ENCODE measurements at regions not wholly inside any gene's neighbourhood (a gene's known extent, or its start where the extent isn't known, plus 50 kb on each side); places are given as distances from the start of the nearest gene placed in this dataset.
A peak's percentile ranks its signal among the peaks of the same experiment; 100 is the strongest.

GRCh38 chr6:11925805-11926204, 86.3 kb upstream of the HIVEP1 start:
- Histone ChIP-seq H3K27ac (no peak overlapping the region), H3K4me3 (no peak overlapping the region), H3K9me3 (no peaks in the 10 kb centered on the region), H3K36me3 (no peaks in the 10 kb centered on the region), H3K27me3 (no peaks in the 10 kb centered on the region), H3K4me1 (no peaks in the 10 kb centered on the region)
- no peak for TF ChIP-seq CTCF (IDR thresholded peaks at IDR 0.05)
- TF ChIP-seq POLR2A (IDR thresholded peaks at IDR 0.05), result no peak
- DNase-seq, result no peak
- intact Hi-C loops (cut with DNase I; ENCODE audit: low total_unique reads), result no loop called here

GRCh38 chr6:11923621-11924020, 88.5 kb upstream of the HIVEP1 start:
- Histone ChIP-seq H3K9me3 (no peaks in the 10 kb centered on the region), H3K27ac (no peak overlapping the region), H3K4me1 (no peaks in the 10 kb centered on the region), H3K27me3 (no peaks in the 10 kb centered on the region), H3K4me3 (no peak overlapping the region), H3K36me3 (no peaks in the 10 kb centered on the region)
- TF ChIP-seq CTCF (IDR thresholded peaks at IDR 0.05) (no peak), POLR2A (IDR thresholded peaks at IDR 0.05) (no peak)
- no peak for DNase-seq
- intact Hi-C loops (cut with DNase I; ENCODE audit: low total_unique reads), result no loop called here

- no peaks in the 10 kb centered on the region for H3K4me1 ChIP-seq
- H3K4me3 ChIP-seq, result no peak overlapping the region
- no peaks in the 10 kb centered on the region for H3K36me3 ChIP-seq
- no peak overlapping the region for H3K27ac ChIP-seq
- no peaks in the 10 kb centered on the region for H3K9me3 ChIP-seq
- TF ChIP-seq POLR2A (IDR thresholded peaks at IDR 0.05) (no peak), CTCF (IDR thresholded peaks at IDR 0.05) (no peak)
- no peak for DNase-seq
- H3K27me3 ChIP-seq, result no peaks in the 10 kb centered on the region
- intact Hi-C loops (cut with DNase I; ENCODE audit: low total_unique reads), result no loop called here
Measured at GRCh38 chr6:11922901-11923300, 89.2 kb upstream of the HIVEP1 start.

- Histone ChIP-seq H3K36me3 (no peaks in the 10 kb centered on the region), H3K27ac (no peak overlapping the region), H3K9me3 (no peaks in the 10 kb centered on the region), H3K4me1 (no peaks in the 10 kb centered on the region), H3K4me3 (no peak overlapping the region), H3K27me3 (no peaks in the 10 kb centered on the region)
- TF ChIP-seq POLR2A (IDR thresholded peaks at IDR 0.05) (no peak), CTCF (IDR thresholded peaks at IDR 0.05) (no peak)
- intact Hi-C loops (cut with DNase I; ENCODE audit: low total_unique reads), result no loop called here
- no peak for DNase-seq
Measured at GRCh38 chr6:11921751-11922150, 90.4 kb upstream of the HIVEP1 start.

GRCh38 chr6:11921017-11921438, 91.1 kb upstream of the HIVEP1 start:
- Histone ChIP-seq H3K27ac (no peak overlapping the region), H3K4me1 (no peaks in the 10 kb centered on the region), H3K9me3 (no peaks in the 10 kb centered on the region), H3K36me3 (no peaks in the 10 kb centered on the region), H3K27me3 (no peaks in the 10 kb centered on the region), H3K4me3 (no peak overlapping the region)
- DNase-seq, result peak in 1 of 2 donors; percentile 30
- TF ChIP-seq POLR2A (IDR thresholded peaks at IDR 0.05) (no peak), CTCF (IDR thresholded peaks at IDR 0.05) (no peak)
- intact Hi-C loops (cut with DNase I; ENCODE audit: low total_unique reads), result no loop called here
